Stomach (tissue), 8 donors: ENCODE measurements at regions not wholly inside any gene's neighbourhood (a gene's known extent, or its start where the extent isn't known, plus 50 kb on each side); places are given as distances from the start of the nearest gene placed in this dataset.

Experiments used
- DNase-seq, 2 donors: peaks; one replicate each; pipeline versions ENCODE4 v3.0.0 to v3.0.0-alpha.2; 2013 to 2019
- H3K27ac ChIP-seq, 5 donors: fragments of 200-600 bp in 4 of 5; sonication (generic) in 4 of 5; one replicate each; pipeline ENCODE4 v1.5.1; 2013 to 2019; ENCODE audit warnings: mild to moderate bottlenecking in 1 of 5, moderate library complexity in 1 of 5
- H3K27me3 ChIP-seq, 3 donors: fragments of 200-600 bp; sonication (generic); one replicate each; pipeline ENCODE4 v1.5.1; 2017 to 2019; ENCODE audit warnings: mixed run types in 1 of 3
- H3K36me3 ChIP-seq, 4 donors: fragments of 200-600 bp; sonication (generic); 1 replicate in 3 of 4; 2 replicates in 1 of 4; pipeline ENCODE4 v1.5.1; 2016 to 2019
- H3K4me1 ChIP-seq, 4 donors: fragments of 200-600 bp; sonication (generic); one replicate each; pipeline ENCODE4 v1.5.1; 2016 to 2019
- H3K4me3 ChIP-seq, 4 donors: fragments of 200-600 bp; sonication (generic) in 3 of 4; one replicate each; pipeline ENCODE4 v1.5.1; 2016 to 2019; ENCODE audit warnings: mild to moderate bottlenecking in 1 of 4
- H3K9me3 ChIP-seq, 4 donors: fragments of 200-600 bp; sonication (generic); one replicate each; pipeline ENCODE4 v1.5.1; 2016 to 2019
- CTCF ChIP-seq, 7 experiments: fragments of 450-650 bp in 4 of 7; fragments of 200-600 bp in 3 of 7; sonication (generic) in 3 of 7; IDR thresholded peaks; one replicate each; pipeline ENCODE4 v1.5.1; 2016 to 2019; ENCODE audit warnings: antibody characterized with exemption in 7 of 7, control low read depth in 2 of 7, mild to moderate bottlenecking in 1 of 7
- EP300 ChIP-seq: sonication (generic); formaldehyde crosslinking; IDR thresholded peaks from one replicate; pipeline ENCODE4 v1.6.1; 2017; ENCODE audit warnings: antibody characterized with exemption
- POLR2A ChIP-seq, 4 donors: fragments of 450-650 bp; IDR thresholded peaks; one replicate each; pipeline ENCODE4 v1.6.1; 2016; ENCODE audit warnings: antibody characterized with exemption in 4 of 4, control low read depth in 2 of 4, mild to moderate bottlenecking in 1 of 4, moderate library complexity in 1 of 4
- POLR2AphosphoS5 ChIP-seq, 3 donors: sonication (generic); formaldehyde crosslinking; IDR thresholded peaks; one replicate each; pipeline ENCODE4 v1.6.1; 2016; ENCODE audit warnings: antibody characterized with exemption in 3 of 3
- WGBS, 5 donors: extraction: QIAGEN DNeasy Blood & Tissue Kit in 3 of 5; methylation state at CpG; one replicate each; pipeline versions ENCODE4 v1.1.5 to v1.1.7; 2013 to 2018; 5-methylcytosine and 5-hydroxymethylcytosine counted together
- intact Hi-C: fragments of 100-400 bp; cut with DNase I; formaldehyde crosslinking; loops from one replicate; pipeline ENCODE4 v1.15.1; 2023; ENCODE audit warnings: low total_unique reads
- donor health status: healthy with polysubstance abuse.
- donor health status: Bipolar disorder and iron deficiency.
- donor health status: healthy.

- no peak for DNase-seq
- H3K36me3 ChIP-seq, result no peaks in the 10 kb centered on the region
- no peaks in the 10 kb centered on the region for H3K9me3 ChIP-seq
- TF ChIP-seq CTCF (IDR thresholded peaks at IDR 0.05), result no peak
- TF ChIP-seq EP300, result no peak
- TF ChIP-seq POLR2A (IDR thresholded peaks at IDR 0.05), result no peak
- TF ChIP-seq POLR2AphosphoS5 (IDR thresholded peaks at IDR 0.05), result no peak
- intact Hi-C loops, result no loop called here
- no peak overlapping the region for H3K4me3 ChIP-seq
- 0 to 42% (median 21%) methylated on average over 2 of the region's 2 CpGs for WGBS, 5 donors
- H3K27me3 ChIP-seq, result no peaks in the 10 kb centered on the region
- H3K27ac ChIP-seq, result no peak overlapping the region
- H3K4me1 ChIP-seq, result no peaks in the 10 kb centered on the region
These were observed 2156.6 kb upstream of the TENM3 start for GRCh38 chr4:180086480-180087190.

GRCh38 chr4:180098586-180098985 is 2144.6 kb upstream of the TENM3 start:
- intact Hi-C loops, result no loop called here
- H3K4me1 ChIP-seq, result no peaks in the 10 kb centered on the region
- H3K4me3 ChIP-seq, result no peak overlapping the region
- no peaks in the 10 kb centered on the region for H3K27me3 ChIP-seq
- TF ChIP-seq EP300, result no peak
- TF ChIP-seq CTCF (IDR thresholded peaks at IDR 0.05), result no peak
- TF ChIP-seq POLR2AphosphoS5 (IDR thresholded peaks at IDR 0.05), result no peak
- TF ChIP-seq POLR2A (IDR thresholded peaks at IDR 0.05), result no peak
- no peak overlapping the region for H3K27ac ChIP-seq
- H3K36me3 ChIP-seq, result no peaks in the 10 kb centered on the region
- DNase-seq, result no peak
- H3K9me3 ChIP-seq, result peaks cover 0 to 13% (median 3%) of the 10 kb centered on the region in 4 donors

- Histone ChIP-seq H3K27me3 (no peaks in the 10 kb centered on the region), H3K9me3 (peaks cover 0 to 13% (median 3%) of the 10 kb centered on the region in 4 donors), H3K4me3 (no peak overlapping the region), H3K4me1 (no peaks in the 10 kb centered on the region), H3K27ac (no peak overlapping the region), H3K36me3 (no peaks in the 10 kb centered on the region)
- intact Hi-C loops, result no loop called here
- WGBS, 5 donors, result 50 to 76% (median 66%) methylated on average over 5 of the region's 5 CpGs
- DNase-seq, result no peak
- no peak for TF ChIP-seq POLR2A (IDR thresholded peaks at IDR 0.05)
- no peak for TF ChIP-seq EP300
- no peak for TF ChIP-seq CTCF (IDR thresholded peaks at IDR 0.05)
- no peak for TF ChIP-seq POLR2AphosphoS5 (IDR thresholded peaks at IDR 0.05)
These were observed 2143.2 kb upstream of the TENM3 start for GRCh38 chr4:180099957-180100356.

GRCh38 chr4:180100433-180101344 is 2142.5 kb upstream of the TENM3 start:
- Histone ChIP-seq H3K36me3 (no peaks in the 10 kb centered on the region), H3K4me1 (no peaks in the 10 kb centered on the region), H3K27ac (no peak overlapping the region), H3K4me3 (no peak overlapping the region), H3K9me3 (peaks cover 0 to 13% (median 3%) of the 10 kb centered on the region in 4 donors), H3K27me3 (no peaks in the 10 kb centered on the region)
- intact Hi-C loops, result no loop called here
- DNase-seq, result no peak
- TF ChIP-seq POLR2AphosphoS5 (IDR thresholded peaks at IDR 0.05), result no peak
- 85 to 91% (median 90%) methylated on average over 18 to 22 of the region's 22 CpGs for WGBS, 5 donors
